Keratinocyte (primary cell): ENCODE measurements at regions not wholly inside any gene's neighbourhood (a gene's known extent, or its start where the extent isn't known, plus 50 kb on each side); places are given as distances from the start of the nearest gene placed in this dataset.

Source experiments
- DNase-seq: peaks from one replicate; pipeline ENCODE4 v3.0.0-alpha.2; 2011; ENCODE audit warnings: low read depth, missing footprints, low spot score
- FAIRE-seq: peaks from 2 replicates; lab custom pipeline; 2011; peaks lifted over from hg19 to GRCh38; lab: Jason Lieb, UNC
- H2AFZ ChIP-seq: 2 replicates; pipeline ENCODE4 v1.6.0; 2012; ENCODE audit warnings: low read length, control low read depth, inconsistent platforms; ENCODE audit not compliant: control insufficient read depth
- H3K27ac ChIP-seq: 2 replicates; pipeline ENCODE4 v1.5.1; 2011; ENCODE audit warnings: low read length; ENCODE audit not compliant: control insufficient read depth, insufficient read depth
- H3K27me3 ChIP-seq: 3 replicates; pipeline ENCODE4 v1.6.0; 2011; ENCODE audit warnings: low read length; ENCODE audit not compliant: control insufficient read depth, insufficient read depth; ENCODE audit errors: extremely low read depth
- H3K36me3 ChIP-seq, 2 experiments: 2 replicates in 1 of 2; 3 replicates in 1 of 2; pipeline ENCODE4 v1.5.1; 2011; ENCODE audit warnings: low read length in 2 of 2, mild to moderate bottlenecking in 1 of 2; ENCODE audit not compliant: control insufficient read depth in 2 of 2, insufficient read depth in 2 of 2; ENCODE audit errors: extremely low read depth in 1 of 2
- H3K4me1 ChIP-seq: 3 replicates; pipeline ENCODE4 v1.5.1; 2011; ENCODE audit warnings: low read length; ENCODE audit not compliant: control insufficient read depth, insufficient read depth; ENCODE audit errors: extremely low read depth
- H3K4me2 ChIP-seq: 3 replicates; pipeline ENCODE4 v1.6.0; 2011; ENCODE audit warnings: low read depth, low read length; ENCODE audit not compliant: control insufficient read depth, insufficient read depth; ENCODE audit errors: extremely low read depth
- H3K4me3 ChIP-seq, 3 experiments: fragments of 200-600 bp in 1 of 3; sonication (generic) in 1 of 3; 2 replicates in 2 of 3; 3 replicates in 1 of 3; pipeline ENCODE4 v1.5.1; 2011 to 2016; ENCODE audit warnings: low read length in 3 of 3, mild to moderate bottlenecking in 3 of 3, control low read depth in 2 of 3, inconsistent platforms in 1 of 3, low read depth in 1 of 3, mixed read lengths in 1 of 3, mixed run types in 1 of 3, moderate library complexity in 1 of 3; ENCODE audit not compliant: control insufficient read depth in 2 of 3, insufficient read depth in 2 of 3; ENCODE audit errors: extremely low read depth in 1 of 3
- H3K79me2 ChIP-seq: 2 replicates; pipeline ENCODE4 v1.6.0; 2012; ENCODE audit warnings: low read length; ENCODE audit not compliant: control insufficient read depth, insufficient read depth
- H3K9ac ChIP-seq: 3 replicates; pipeline ENCODE4 v1.6.0; 2011; ENCODE audit warnings: low read length; ENCODE audit not compliant: control insufficient read depth, insufficient read depth; ENCODE audit errors: extremely low read depth
- H3K9me1 ChIP-seq: 3 replicates; pipeline ENCODE4 v1.6.0; 2011; ENCODE audit warnings: low read length; ENCODE audit not compliant: control insufficient read depth, insufficient read depth; ENCODE audit errors: extremely low read depth
- H3K9me3 ChIP-seq: 2 replicates; pipeline ENCODE4 v1.5.1; 2012; ENCODE audit warnings: low read depth, low read length; ENCODE audit not compliant: control insufficient read depth
- H4K20me1 ChIP-seq: 3 replicates; pipeline ENCODE4 v1.6.0; 2011; ENCODE audit warnings: low read length; ENCODE audit not compliant: control insufficient read depth, insufficient read depth; ENCODE audit errors: extremely low read depth
- CTCF ChIP-seq, 3 experiments: IDR thresholded peaks in 1 of 3; conservative IDR thresholded peaks in 1 of 3; optimal IDR thresholded peaks in 1 of 3; 2 replicates in 2 of 3; 3 replicates in 1 of 3; pipeline versions ENCODE3 to v1.5.1; 2011; ENCODE audit warnings: low read length in 3 of 3, mild to moderate bottlenecking in 3 of 3, moderate library complexity in 2 of 3, control low read depth in 1 of 3, inconsistent platforms in 1 of 3; ENCODE audit not compliant: insufficient read depth in 2 of 3; ENCODE audit errors: extremely low read depth in 1 of 3
- EZH2 ChIP-seq: IDR thresholded peaks from one replicate; pipeline ENCODE4 v1.6.1; 2012; ENCODE audit warnings: inconsistent platforms, mild to moderate bottlenecking, low read length, moderate library complexity
- dilution Hi-C: fragments of 300-500 bp; cut with MboI; formaldehyde crosslinking; loops from one replicate; pipeline ENCODE4 v1.7.0; 2020; ENCODE audit warnings: low sequenced_read_pairs; ENCODE audit not compliant: extremely low pct_ligation_motif_present

- H3K27ac ChIP-seq = no peak overlapping the region
- no peak overlapping the region for H2AFZ ChIP-seq
- no peak for DNase-seq
- no peaks in the 10 kb centered on the region for H3K4me1 ChIP-seq
- dilution Hi-C loops = no loop called here
- H3K79me2 ChIP-seq = no peaks in the 10 kb centered on the region
- H3K9ac ChIP-seq = no peak overlapping the region
- no peaks in the 10 kb centered on the region for H3K36me3 ChIP-seq
- TF ChIP-seq EZH2 (no peak), CTCF (optimal IDR thresholded peaks at IDR 0.05 in 1 of 3, IDR thresholded peaks at IDR 0.05 in 1 of 3, conservative IDR thresholded peaks at IDR 0.05 in 1 of 3; ENCODE audit: extremely low read depth in 1 of 3, insufficient read depth in 2 of 3, low read length in 3 of 3) (no peak)
- no peak overlapping the region for H3K4me2 ChIP-seq
- H3K27me3 ChIP-seq = no peaks in the 10 kb centered on the region
- no peaks in the 10 kb centered on the region for H4K20me1 ChIP-seq
- no peak for FAIRE-seq
- H3K9me1 ChIP-seq = no peaks in the 10 kb centered on the region
- no peak overlapping the region for H3K4me3 ChIP-seq
- no peaks in the 10 kb centered on the region for H3K9me3 ChIP-seq
Observed at GRCh38 chr15:46861796-46862195, 855.5 kb upstream of the SEMA6D start.

- dilution Hi-C loops = no loop called here
Observed at GRCh38 chr15:46865155-46865554, 852.1 kb upstream of the SEMA6D start.

More at GRCh38 chr15:46865155-46865554, 852.1 kb upstream of the SEMA6D start:
- no peaks in the 10 kb centered on the region for H4K20me1 ChIP-seq
- no peak overlapping the region for H2AFZ ChIP-seq
- H3K9me1 ChIP-seq = no peaks in the 10 kb centered on the region
- FAIRE-seq (no peak), DNase-seq (no peak)
- TF ChIP-seq EZH2 = no peak
- TF ChIP-seq CTCF (optimal IDR thresholded peaks at IDR 0.05 in 1 of 3, IDR thresholded peaks at IDR 0.05 in 1 of 3, conservative IDR thresholded peaks at IDR 0.05 in 1 of 3; ENCODE audit: extremely low read depth in 1 of 3, insufficient read depth in 2 of 3, low read length in 3 of 3) = no peak
- no peaks in the 10 kb centered on the region for H3K36me3 ChIP-seq
- no peak overlapping the region for H3K4me2 ChIP-seq
- H3K9ac ChIP-seq = no peak overlapping the region
- no peaks in the 10 kb centered on the region for H3K27me3 ChIP-seq
- no peaks in the 10 kb centered on the region for H3K9me3 ChIP-seq
- no peak overlapping the region for H3K27ac ChIP-seq
- no peak overlapping the region for H3K4me3 ChIP-seq
- H3K79me2 ChIP-seq = no peaks in the 10 kb centered on the region
- H3K4me1 ChIP-seq = no peaks in the 10 kb centered on the region
